IMR-90 (cell line): ENCODE measurements at regions not wholly inside any gene's neighbourhood (a gene's known extent, or its start where the extent isn't known, plus 50 kb on each side); places are given as distances from the start of the nearest gene placed in this dataset.

ENCODE experiments used
- ATAC-seq: fragments of 200-7000 bp; cut with Tn5 transposase; 2 replicates; pipeline ENCODE4 v1.9.1; 2020; ENCODE audit warnings: low read depth, mild to moderate bottlenecking, moderate library complexity
- BruUV-seq: library from RNA; stranded (reverse); fragments of 400-500 nt; replicated peaks from 2 replicates; lab custom pipeline; 2021; lab: Mats Ljungman, UMichigan
- CTCF ChIA-PET: fragments of 300-600 bp; formaldehyde crosslinking; extraction: SDS; loops from one replicate; lab custom pipeline; 2021; ENCODE audit warnings: antibody characterized with exemption; lab: Yijun Ruan, JAX
- POLR2A ChIA-PET: fragments of 300-600 bp; sonication (Branson Sonifier 250); formaldehyde crosslinking; loops from one replicate; lab custom pipeline; 2022; ENCODE audit warnings: antibody characterized with exemption; ENCODE audit not compliant: unreplicated experiment; lab: Charles Lee
- DNase-seq: peaks from one replicate; pipeline ENCODE4 v3.0.0; 2013
- H2AFZ ChIP-seq: replicated peaks from 2 replicates; pipeline ENCODE3; 2013; ENCODE audit warnings: low read length, mild to moderate bottlenecking; ENCODE audit not compliant: poor library complexity
- H2AK5ac ChIP-seq: 2 replicates; pipeline ENCODE4 v1.6.1; 2013; ENCODE audit warnings: low read depth, low read length, inconsistent platforms
- H2AK9ac ChIP-seq: replicated peaks from 2 replicates; pipeline ENCODE3; 2013; ENCODE audit warnings: mild to moderate bottlenecking, low read depth, low read length, moderate library complexity; ENCODE audit not compliant: poor library complexity
- H2BK120ac ChIP-seq: 2 replicates; pipeline ENCODE4 v1.6.1; 2013; ENCODE audit warnings: low read depth, low read length, inconsistent platforms
- H2BK15ac ChIP-seq: 3 replicates; pipeline ENCODE4 v1.6.1; 2013; ENCODE audit warnings: low read depth, low read length, inconsistent platforms
- H2BK20ac ChIP-seq: 2 replicates; pipeline ENCODE4 v1.6.1; 2013; ENCODE audit warnings: low read depth, mild to moderate bottlenecking, inconsistent platforms, low read length, moderate library complexity
- H2BK5ac ChIP-seq: 2 replicates; pipeline ENCODE4 v1.6.1; 2013; ENCODE audit warnings: mild to moderate bottlenecking, low read depth, low read length, inconsistent platforms; ENCODE audit not compliant: poor library complexity, severe bottlenecking
- H3K14ac ChIP-seq: replicated peaks from 2 replicates; pipeline ENCODE4 v1.6.1; 2013; ENCODE audit warnings: low read depth, low read length, inconsistent platforms
- H3K18ac ChIP-seq: 2 replicates; pipeline ENCODE4 v1.6.1; 2013; ENCODE audit warnings: low read depth, low read length, control low read depth
- H3K23ac ChIP-seq: 2 replicates; pipeline ENCODE4 v1.6.1; 2013; ENCODE audit warnings: low read depth, low read length, inconsistent platforms
- H3K27ac ChIP-seq: 2 replicates; pipeline ENCODE4 v1.5.1; 2013; ENCODE audit warnings: mild to moderate bottlenecking, control low read depth, low read length; ENCODE audit not compliant: insufficient read depth
- H3K27me3 ChIP-seq: 2 replicates; pipeline ENCODE4 v1.6.1; 2013; ENCODE audit warnings: low read length; ENCODE audit not compliant: control insufficient read depth, insufficient read depth
- H3K36me3 ChIP-seq: 2 replicates; pipeline ENCODE4 v1.6.1; 2013; ENCODE audit warnings: low read length, mixed read lengths; ENCODE audit not compliant: control insufficient read depth, insufficient read depth
- H3K4ac ChIP-seq: 2 replicates; pipeline ENCODE4 v1.6.1; 2013; ENCODE audit warnings: low read depth, low read length, inconsistent platforms
- H3K4me1 ChIP-seq: 2 replicates; pipeline ENCODE4 v1.6.1; 2013; ENCODE audit warnings: low read length, mixed read lengths; ENCODE audit not compliant: control insufficient read depth, insufficient read depth
- H3K4me2 ChIP-seq: 2 replicates; pipeline ENCODE4 v1.6.1; 2013; ENCODE audit warnings: low read depth, mild to moderate bottlenecking, control low read depth, low read length, moderate library complexity
- H3K4me3 ChIP-seq: 2 replicates; pipeline ENCODE4 v1.5.1; 2013; ENCODE audit warnings: low read depth, mild to moderate bottlenecking, control low read depth, low read length, moderate library complexity; ENCODE audit not compliant: insufficient read depth
- H3K56ac ChIP-seq: 2 replicates; pipeline ENCODE4 v1.6.1; 2013; ENCODE audit warnings: low read length, inconsistent platforms; ENCODE audit not compliant: insufficient read depth; ENCODE audit errors: extremely low read depth
- H3K79me1 ChIP-seq, 2 experiments: 2 replicates each; pipeline ENCODE4 v1.6.1; 2013; ENCODE audit warnings: low read length in 2 of 2, inconsistent platforms in 1 of 2, low read depth in 1 of 2
- H3K9ac ChIP-seq: 2 replicates; pipeline ENCODE4 v1.6.1; 2013; ENCODE audit warnings: low read depth, low read length, control low read depth
- H3K9me1 ChIP-seq: 2 replicates; pipeline ENCODE4 v1.6.1; 2013; ENCODE audit warnings: low read length, inconsistent platforms; ENCODE audit not compliant: insufficient read depth
- H3K9me3 ChIP-seq: 2 replicates; pipeline ENCODE4 v1.6.1; 2013; ENCODE audit warnings: low read length; ENCODE audit not compliant: control insufficient read depth, insufficient read depth
- H4K20me1 ChIP-seq: 2 replicates; pipeline ENCODE4 v1.6.1; 2013; ENCODE audit warnings: low read length, inconsistent platforms; ENCODE audit not compliant: insufficient read depth
- H4K5ac ChIP-seq: 2 replicates; pipeline ENCODE4 v1.6.1; 2013; ENCODE audit warnings: mild to moderate bottlenecking, low read depth, low read length, control low read depth
- H4K8ac ChIP-seq, 2 experiments: 2 replicates each; pipeline ENCODE4 v1.6.1; 2013; ENCODE audit warnings: low read depth in 2 of 2, low read length in 2 of 2, control low read depth in 1 of 2, inconsistent platforms in 1 of 2
- H4K91ac ChIP-seq: 2 replicates; pipeline ENCODE4 v1.6.1; 2013; ENCODE audit warnings: low read depth, low read length, inconsistent platforms; ENCODE audit not compliant: insufficient read depth
- BHLHE40 ChIP-seq: fragments of 150-350 bp; IDR thresholded peaks from 2 replicates; pipeline ENCODE4 v1.6.1; 2016; ENCODE audit warnings: mild to moderate bottlenecking, low read depth, low read length
- CHD1 ChIP-seq: IDR thresholded peaks from 2 replicates; pipeline ENCODE4 v1.6.1; 2012; ENCODE audit warnings: low read depth, low read length, improper control_type of control experiment
- CTCF ChIP-seq: conservative IDR thresholded peaks from 2 replicates; pipeline ENCODE4 v1.5.1; 2012; ENCODE audit warnings: mild to moderate bottlenecking, low read depth, low read length, improper control_type of control experiment
- ELK1 ChIP-seq: fragments of 150-350 bp; IDR thresholded peaks from 2 replicates; pipeline ENCODE4 v1.6.1; 2016; ENCODE audit warnings: low read depth, mild to moderate bottlenecking, low read length, moderate library complexity, borderline replicate concordance
- FOS ChIP-seq: fragments of 150-350 bp; IDR thresholded peaks from 2 replicates; pipeline ENCODE4 v1.6.1; 2016; ENCODE audit warnings: low read depth, low read length
- MAFK ChIP-seq: IDR thresholded peaks from 2 replicates; pipeline ENCODE4 v1.6.1; 2012; ENCODE audit warnings: low read depth, low read length, improper control_type of control experiment
- MAZ ChIP-seq: IDR thresholded peaks from 2 replicates; pipeline ENCODE4 v1.6.1; 2012; ENCODE audit warnings: low read depth, mild to moderate bottlenecking, low read length, improper control_type of control experiment, moderate library complexity, borderline replicate concordance
- MXI1 ChIP-seq: IDR thresholded peaks from 2 replicates; pipeline ENCODE4 v1.6.1; 2012; ENCODE audit warnings: low read depth, mild to moderate bottlenecking, low read length, moderate library complexity, borderline replicate concordance
- NFE2L2 ChIP-seq: fragments of 150-350 bp; IDR thresholded peaks from 2 replicates; pipeline ENCODE4 v1.6.1; 2016; ENCODE audit warnings: low read depth, mild to moderate bottlenecking, low read length
- RCOR1 ChIP-seq: IDR thresholded peaks from 2 replicates; pipeline ENCODE4 v1.6.1; 2012; ENCODE audit warnings: mild to moderate bottlenecking, low read length, improper control_type of control experiment; ENCODE audit not compliant: insufficient replicate concordance
- RFX5 ChIP-seq: IDR thresholded peaks from 2 replicates; pipeline ENCODE4 v1.8.0; 2012; ENCODE audit warnings: low read depth, mild to moderate bottlenecking, low read length, moderate library complexity
- SMC3 ChIP-seq: fragments of 150-350 bp; IDR thresholded peaks from 2 replicates; pipeline ENCODE4 v1.6.1; 2016; ENCODE audit warnings: low read depth, mild to moderate bottlenecking, antibody characterized with exemption, low read length, moderate library complexity
- USF2 ChIP-seq: fragments of 150-350 bp; IDR thresholded peaks from 2 replicates; pipeline ENCODE4 v1.6.1; 2017; ENCODE audit warnings: mild to moderate bottlenecking, antibody characterized with exemption, low read length, low read depth
- dilution Hi-C: fragments of 300-500 bp; cut with HindIII; formaldehyde crosslinking; loops from one replicate; pipeline ENCODE4 v1.14.3; 2018; ENCODE audit warnings: low sequenced_read_pairs; ENCODE audit not compliant: unreplicated experiment
- in situ Hi-C: fragments of 300-500 bp; cut with MboI; formaldehyde crosslinking; loops from 3 replicates; pipeline ENCODE4 v1.14.3; 2019; ENCODE audit warnings: low sequenced_read_pairs, inconsistent platforms, mixed read lengths
- intact Hi-C: fragments of 100-400 bp; cut with micrococcal nuclease; formaldehyde crosslinking; loops from 2 replicates; pipeline ENCODE4 v1.10.0; 2022

GRCh38 chr6:5869261-5869660 is 137.5 kb downstream of the NRN1 start:
- POLR2A ChIA-PET = no interaction called here
- Histone ChIP-seq H3K27ac (no peak overlapping the region), H2AK5ac (no peak overlapping the region), H2BK20ac (no peak overlapping the region), H3K4me1 (no peaks in the 10 kb centered on the region), H4K20me1 (no peaks in the 10 kb centered on the region), H3K23ac (no peak overlapping the region), H3K27me3 (no peaks in the 10 kb centered on the region), H3K56ac (no peak overlapping the region), H3K4ac (no peak overlapping the region), H4K8ac (no peak overlapping the region), H4K5ac (no peak overlapping the region), H3K79me1 (no peaks in the 10 kb centered on the region), H3K9me3 (peaks cover 3% of the 10 kb centered on the region; the same call in 1 of the 2 replicates), H3K14ac (no peak overlapping the region), H2BK15ac (no peak overlapping the region), H3K9ac (no peak overlapping the region), H2AK9ac (no peak overlapping the region), H3K36me3 (no peaks in the 10 kb centered on the region), H2BK120ac (no peak overlapping the region), H3K4me2 (no peak overlapping the region), H3K18ac (no peak overlapping the region), H3K9me1 (no peaks in the 10 kb centered on the region), H2BK5ac (no peak overlapping the region), H4K91ac (no peak overlapping the region), H3K4me3 (no peak overlapping the region), H2AFZ (no peak overlapping the region)
- no TSS peak for BruUV-seq
- no peak for TF ChIP-seq CHD1
- no peak for TF ChIP-seq BHLHE40
- TF ChIP-seq USF2 = no peak
- no peak for TF ChIP-seq ELK1
- TF ChIP-seq MXI1 = no peak
- no peak for TF ChIP-seq NFE2L2
- TF ChIP-seq CTCF = no peak
- TF ChIP-seq FOS = no peak
- no peak for TF ChIP-seq RFX5
- no peak for TF ChIP-seq SMC3
- no peak for TF ChIP-seq RCOR1
- no peak for TF ChIP-seq MAZ
- TF ChIP-seq MAFK = no peak
- ATAC-seq = no peak
- no peak for DNase-seq
- dilution Hi-C loops = no loop called here
- CTCF ChIA-PET = no interaction called here
- intact Hi-C loops = no loop called here
- in situ Hi-C loops = no loop called here
